DMS 273 treated with DMSO at 0.1 percent for 48 hours (cell line): ENCODE measurements at regions not wholly inside any gene's neighbourhood (a gene's known extent, or its start where the extent isn't known, plus 50 kb on each side); places are given as distances from the start of the nearest gene placed in this dataset.

Experiments
- DNase-seq: peaks from one replicate; lab custom pipeline; 2025; lab: John Stamatoyannopoulos, UW

- DNase-seq, result no peak
These were observed 146.4 kb downstream of the IRS1 start for GRCh38 chr2:226652983-226653765.

- no peak for DNase-seq
These were observed 147.3 kb downstream of the IRS1 start for GRCh38 chr2:226652369-226652768.

GRCh38 chr2:226649871-226650660 lies 149.6 kb downstream of the IRS1 start:
- DNase-seq, result no peak

GRCh38 chr2:226649201-226649600 lies 150.4 kb downstream of the IRS1 start:
- no peak for DNase-seq

GRCh38 chr2:226647621-226648518 lies 151.8 kb downstream of the IRS1 start:
- DNase-seq, result no peak

GRCh38 chr2:226644399-226644865 lies 155.2 kb downstream of the IRS1 start:
- no peak for DNase-seq

GRCh38 chr2:226643946-226644282 lies 155.7 kb downstream of the IRS1 start:
- DNase-seq, result no peak

GRCh38 chr2:226643030-226643945 lies 156.3 kb downstream of the IRS1 start:
- DNase-seq, result no peak

GRCh38 chr2:226641008-226641407 lies 158.6 kb downstream of the IRS1 start:
- DNase-seq, result no peak

- DNase-seq, result no peak
These were observed 159.1 kb downstream of the IRS1 start for GRCh38 chr2:226640501-226640900.

GRCh38 chr2:226639550-226639949 lies 160.1 kb downstream of the IRS1 start:
- DNase-seq, result no peak

- DNase-seq, result no peak
These were observed 161.0 kb downstream of the IRS1 start for GRCh38 chr2:226638576-226638975.

GRCh38 chr2:226637383-226637782 lies 162.2 kb downstream of the IRS1 start:
- no peak for DNase-seq

GRCh38 chr2:226636586-226636985 lies 163.0 kb downstream of the IRS1 start:
- DNase-seq, result no peak

GRCh38 chr2:226634943-226635604 lies 164.5 kb downstream of the IRS1 start:
- DNase-seq, result no peak

- DNase-seq, result no peak
These were observed 167.9 kb downstream of the IRS1 start for GRCh38 chr2:226631671-226632070.

- DNase-seq, result no peak
These were observed 168.4 kb downstream of the IRS1 start for GRCh38 chr2:226631187-226631586.

- no peak for DNase-seq
These were observed 173.7 kb downstream of the IRS1 start for GRCh38 chr2:226625946-226626345.

- no peak for DNase-seq
These were observed 175.8 kb downstream of the IRS1 start for GRCh38 chr2:226623587-226624368.

- no peak for DNase-seq
These were observed 177.1 kb downstream of the IRS1 start for GRCh38 chr2:226622484-226622883.
